ENCODE measurements at regions not wholly inside any gene's neighbourhood (a gene's known extent, or its start where the extent isn't known, plus 50 kb on each side); places are given as distances from the start of the nearest gene placed in this dataset.
A peak's percentile ranks its signal among the peaks of the same experiment; 100 is the strongest.

GRCh38 chr11:134521452-134522289 is 109.6 kb upstream of the B3GAT1 start:
- Mint-ChIP-seq H3K4me1 (peaks cover 35% of the 10 kb centered on the region), H3K36me3 (peaks cover 2% of the 10 kb centered on the region), H3K27me3 (ENCODE audit: insufficient read depth, low read depth) (peaks cover 19% of the 10 kb centered on the region), H3K4me3 (peak overlapping the region; percentile 1), H3K27ac (peak overlapping the region; percentile 15), H3K9me3 (peaks cover 3% of the 10 kb centered on the region)
- Histone ChIP-seq H3K4me1 (peaks cover 3% of the 10 kb centered on the region), H2AFZ (replicated peaks) (no peak overlapping the region), H3K4me2 (no peak overlapping the region), H3K9me3 (ENCODE audit: low read depth) (no peaks in the 10 kb centered on the region), H3K4me3 (no peak overlapping the region), H3K9ac (no peak overlapping the region), H3K27ac (no peak overlapping the region), H3K27me3 (no peaks in the 10 kb centered on the region), H4K20me1 (ENCODE audit: low read depth) (no peaks in the 10 kb centered on the region), H3K36me3 (no peaks in the 10 kb centered on the region), H3K79me2 (ENCODE audit: low read depth) (no peaks in the 10 kb centered on the region), H3F3A (ENCODE audit: low read depth) (no peaks in the 10 kb centered on the region)
- DNase-seq (ENCODE audit: low spot score), result no peak
- no peak for TF ChIP-seq CTCF (IDR thresholded peaks at IDR 0.05)
- TF ChIP-seq EZH2phosphoT487 (IDR thresholded peaks at IDR 0.05), result no peak

DNA sequence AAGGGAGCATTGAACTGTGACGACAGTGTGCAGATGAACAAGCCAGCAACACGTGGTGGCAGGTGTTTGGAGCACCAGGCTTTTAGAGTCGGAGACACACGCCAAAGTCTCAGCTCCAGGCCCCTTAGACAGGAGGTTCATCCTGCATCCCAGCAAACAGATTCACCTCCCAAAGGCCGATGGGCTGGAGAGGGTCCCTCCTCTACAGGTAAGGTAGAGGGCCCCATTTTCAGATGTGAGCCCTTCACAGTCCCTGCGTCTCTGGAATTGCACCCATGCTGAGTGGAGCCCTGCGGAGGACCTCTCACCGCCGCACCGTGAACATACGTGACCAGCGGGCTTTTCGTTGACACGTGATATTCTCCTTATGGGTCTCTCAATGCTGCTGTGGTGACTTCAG is 109.0 kb upstream of the B3GAT1 start:
- no peaks in the 10 kb centered on the region for H3K27me3 ChIP-seq
- no peak overlapping the region for H3K9ac ChIP-seq
- Mint-ChIP-seq H3K9me3 (peaks cover 3% of the 10 kb centered on the region), H3K27me3 (ENCODE audit: insufficient read depth, low read depth) (peaks cover 17% of the 10 kb centered on the region), H3K4me1 (peaks cover 39% of the 10 kb centered on the region), H3K4me3 (no peak overlapping the region), H3K27ac (no peak overlapping the region), H3K36me3 (peaks cover 2% of the 10 kb centered on the region)
- no peaks in the 10 kb centered on the region for H3K79me2 ChIP-seq (ENCODE audit: low read depth)
- no peaks in the 10 kb centered on the region for H4K20me1 ChIP-seq (ENCODE audit: low read depth)
- no peak overlapping the region for H3K27ac ChIP-seq
- H3K4me1 ChIP-seq, result peaks cover 7% of the 10 kb centered on the region
- DNase-seq (ENCODE audit: low spot score), result no peak
- TF ChIP-seq EZH2phosphoT487 (IDR thresholded peaks at IDR 0.05) (no peak), CTCF (IDR thresholded peaks at IDR 0.05) (no peak), EZH2 (IDR thresholded peaks at IDR 0.05) (no peak)
- no peaks in the 10 kb centered on the region for H3K36me3 ChIP-seq
- no peaks in the 10 kb centered on the region for H3K9me3 ChIP-seq (ENCODE audit: low read depth)
- H3K4me2 ChIP-seq, result no peak overlapping the region
- H3K4me3 ChIP-seq, result no peak overlapping the region
- no peaks in the 10 kb centered on the region for H3F3A ChIP-seq (ENCODE audit: low read depth)
- H2AFZ ChIP-seq (replicated peaks), result no peak overlapping the region

- no peaks in the 10 kb centered on the region for H3K9me3 ChIP-seq (ENCODE audit: low read depth)
- no peak overlapping the region for H3K4me3 ChIP-seq
- no peaks in the 10 kb centered on the region for H3K79me2 ChIP-seq (ENCODE audit: low read depth)
- H3K4me1 ChIP-seq, result peaks cover 7% of the 10 kb centered on the region
- H3K27me3 ChIP-seq, result no peaks in the 10 kb centered on the region
- no peak overlapping the region for H3K4me3 Mint-ChIP-seq
- H3K36me3 Mint-ChIP-seq, result peaks cover 2% of the 10 kb centered on the region
- H3K4me1 Mint-ChIP-seq, result peaks cover 41% of the 10 kb centered on the region
- peaks cover 3% of the 10 kb centered on the region for H3K9me3 Mint-ChIP-seq
- TF ChIP-seq EZH2phosphoT487 (IDR thresholded peaks at IDR 0.05) (no peak), CTCF (IDR thresholded peaks at IDR 0.05) (no peak), EZH2 (IDR thresholded peaks at IDR 0.05) (no peak)
- H3K27me3 Mint-ChIP-seq (ENCODE audit: insufficient read depth, low read depth), result peaks cover 13% of the 10 kb centered on the region
- no peaks in the 10 kb centered on the region for H3K36me3 ChIP-seq
- H4K20me1 ChIP-seq (ENCODE audit: low read depth), result no peaks in the 10 kb centered on the region
- H3F3A ChIP-seq (ENCODE audit: low read depth), result no peaks in the 10 kb centered on the region
- H3K27ac Mint-ChIP-seq, result no peak overlapping the region
- no peak overlapping the region for H3K9ac ChIP-seq
- H2AFZ ChIP-seq (replicated peaks), result no peak overlapping the region
- no peak overlapping the region for H3K27ac ChIP-seq
- H3K4me2 ChIP-seq, result no peak overlapping the region
- DNase-seq (ENCODE audit: low spot score), result no peak
These were observed 107.7 kb upstream of the B3GAT1 start for GRCh38 chr11:134519788-134520187.
